Lower leg skin (tissue), 4 donors: ENCODE measurements at regions not wholly inside any gene's neighbourhood (a gene's known extent, or its start where the extent isn't known, plus 50 kb on each side); places are given as distances from the start of the nearest gene placed in this dataset.
A peak's percentile ranks its signal among the peaks of the same experiment; 100 is the strongest.

Source experiments
- DNase-seq, 2 donors: peaks; one replicate each; pipeline ENCODE4 v3.0.0-alpha.2; 2019; ENCODE audit warnings: low spot score in 2 of 2
- H3K4me3 ChIP-seq: fragments of 200-600 bp; sonication (generic); 2 replicates; pipeline ENCODE4 v1.5.1; 2017; ENCODE audit warnings: mild to moderate bottlenecking, low read depth; ENCODE audit not compliant: poor library complexity, severe bottlenecking
- CTCF ChIP-seq, 3 donors: fragments of 450-650 bp; IDR thresholded peaks; one replicate each; pipeline ENCODE4 v1.5.1; 2016; ENCODE audit warnings: antibody characterized with exemption in 3 of 3, mild to moderate bottlenecking in 3 of 3, moderate library complexity in 2 of 3
- POLR2A ChIP-seq, 2 donors: fragments of 450-650 bp; IDR thresholded peaks; one replicate each; pipeline ENCODE4 v1.6.1; 2016 to 2017; ENCODE audit warnings: antibody characterized with exemption in 2 of 2, mild to moderate bottlenecking in 1 of 2, moderate library complexity in 1 of 2
- WGBS, 2 donors: methylation state at CpG; one replicate each; pipeline ENCODE4 v1.1.5; 2018; 5-methylcytosine and 5-hydroxymethylcytosine counted together
- intact Hi-C: fragments of 100-400 bp; cut with DNase I; formaldehyde crosslinking; loops from one replicate; pipeline ENCODE4 v1.15.0; 2023; ENCODE audit warnings: low total_unique reads

GRCh38 chr20:7275645-7276237, 508.3 kb downstream of the BMP2 start:
- WGBS, 2 donors, result 77 to 83% methylated on average over 3 of the region's 3 CpGs
- intact Hi-C loops, result no loop called here
- TF ChIP-seq CTCF (IDR thresholded peaks at IDR 0.05) (no peak), POLR2A (IDR thresholded peaks at IDR 0.05) (no peak)
- no peak for DNase-seq
- no peak overlapping the region for H3K4me3 ChIP-seq

- no peak overlapping the region for H3K4me3 ChIP-seq
- TF ChIP-seq CTCF (IDR thresholded peaks at IDR 0.05) (no peak), POLR2A (IDR thresholded peaks at IDR 0.05) (no peak)
- intact Hi-C loops, result loop anchor here (10.0 kb wide), 1 partner anchor 521 kb away; the partner anchor contains the start of gene BMP2
- WGBS, 2 donors, result 15 to 18% methylated on average over 9 of the region's 9 CpGs
- DNase-seq, result peak; percentile 74 to 93
These were observed 518.6 kb downstream of the BMP2 start for GRCh38 chr20:7285918-7286556.

- TF ChIP-seq POLR2A (IDR thresholded peaks at IDR 0.05) (no peak), CTCF (IDR thresholded peaks at IDR 0.05) (no peak)
- no peak for DNase-seq
- 33 to 70% methylated on average over 2 of the region's 2 CpGs for whole genome bisulfite sequencing, 2 donors
- intact Hi-C loops, result loop anchor here (10.0 kb wide), 1 partner anchor 467 kb away; no protein-coding TSS in a partner anchor
- H3K4me3 ChIP-seq, result no peak overlapping the region
These were observed 523.9 kb downstream of the BMP2 start for GRCh38 chr20:7291323-7291943.

- intact Hi-C loops, result loop anchor here (10.0 kb wide), 1 partner anchor 467 kb away; no protein-coding TSS in a partner anchor
- no peak for TF ChIP-seq POLR2A (IDR thresholded peaks at IDR 0.05)
- no peak for TF ChIP-seq CTCF (IDR thresholded peaks at IDR 0.05)
- no peak for DNase-seq
- H3K4me3 ChIP-seq, result no peak overlapping the region
These were observed 524.5 kb downstream of the BMP2 start for GRCh38 chr20:7291946-7292345.

GRCh38 chr20:7294816-7295360, 527.4 kb downstream of the BMP2 start:
- TF ChIP-seq CTCF (IDR thresholded peaks at IDR 0.05) (no peak), POLR2A (IDR thresholded peaks at IDR 0.05) (no peak)
- intact Hi-C loops, result loop anchor here (10.0 kb wide), 1 partner anchor 470 kb away; no protein-coding TSS in a partner anchor

More at GRCh38 chr20:7294816-7295360, 527.4 kb downstream of the BMP2 start:
- 87 to 90% methylated on average over 6 of the region's 6 CpGs for WGBS, 2 donors
- no peak overlapping the region for H3K4me3 ChIP-seq
- no peak for DNase-seq
